ENCODE measurements at regions not wholly inside any gene's neighbourhood (a gene's known extent, or its start where the extent isn't known, plus 50 kb on each side); places are given as distances from the start of the nearest gene placed in this dataset.
"Not testable (repeated sequence)": the region's sequence is repeated elsewhere in the genome, so short reads cannot be mapped to it uniquely, and the experiment has no call there.

DNA sequence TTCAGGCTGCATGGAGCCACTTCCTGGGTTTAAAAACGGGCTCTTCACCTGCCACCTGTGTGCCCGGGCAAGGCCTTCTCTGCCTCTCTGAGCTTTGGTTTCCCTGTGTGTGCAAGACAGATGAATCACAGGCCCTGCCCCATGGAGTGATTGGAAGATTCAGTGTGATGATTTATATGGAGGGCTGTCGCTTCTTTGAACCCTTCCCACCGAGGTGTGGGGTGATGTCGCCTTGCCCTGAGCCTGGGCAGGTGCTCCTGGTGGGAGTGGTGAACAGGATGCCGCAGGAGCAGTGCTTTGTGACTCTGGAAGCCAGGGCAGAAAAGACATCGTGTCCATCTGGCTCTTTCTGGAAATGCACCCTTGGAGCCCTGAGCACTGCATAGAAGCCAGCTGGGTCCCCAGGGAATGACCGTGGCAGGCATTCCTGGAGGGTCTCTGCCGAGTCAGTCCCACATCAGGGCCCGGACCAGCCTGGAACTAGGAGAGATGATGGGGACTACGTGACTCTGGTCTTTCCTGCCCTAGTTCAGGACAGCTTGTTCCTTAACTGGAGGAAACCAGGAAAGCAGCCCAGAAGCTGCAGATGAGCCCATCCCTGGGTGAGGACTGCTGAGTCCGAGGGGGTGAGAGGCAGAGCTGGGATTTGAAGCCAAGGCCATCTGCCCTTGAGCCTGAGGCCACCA is 56.1 kb upstream of the METTL9 start:
- H3K4me3 Mint-ChIP-seq; DNase-seq (ENCODE audit: low spot score in 2 of 2); H3K27me3 Mint-ChIP-seq; H3K4me1 Mint-ChIP-seq; H3K36me3 Mint-ChIP-seq (ENCODE audit: insufficient read depth); ATAC-seq (replicated peaks; ENCODE audit: extremely low read depth, poor library complexity, severe bottlenecking); H3K27ac Mint-ChIP-seq (ENCODE audit: low read depth); H3K9me3 Mint-ChIP-seq: not testable (repeated sequence)

DNA sequence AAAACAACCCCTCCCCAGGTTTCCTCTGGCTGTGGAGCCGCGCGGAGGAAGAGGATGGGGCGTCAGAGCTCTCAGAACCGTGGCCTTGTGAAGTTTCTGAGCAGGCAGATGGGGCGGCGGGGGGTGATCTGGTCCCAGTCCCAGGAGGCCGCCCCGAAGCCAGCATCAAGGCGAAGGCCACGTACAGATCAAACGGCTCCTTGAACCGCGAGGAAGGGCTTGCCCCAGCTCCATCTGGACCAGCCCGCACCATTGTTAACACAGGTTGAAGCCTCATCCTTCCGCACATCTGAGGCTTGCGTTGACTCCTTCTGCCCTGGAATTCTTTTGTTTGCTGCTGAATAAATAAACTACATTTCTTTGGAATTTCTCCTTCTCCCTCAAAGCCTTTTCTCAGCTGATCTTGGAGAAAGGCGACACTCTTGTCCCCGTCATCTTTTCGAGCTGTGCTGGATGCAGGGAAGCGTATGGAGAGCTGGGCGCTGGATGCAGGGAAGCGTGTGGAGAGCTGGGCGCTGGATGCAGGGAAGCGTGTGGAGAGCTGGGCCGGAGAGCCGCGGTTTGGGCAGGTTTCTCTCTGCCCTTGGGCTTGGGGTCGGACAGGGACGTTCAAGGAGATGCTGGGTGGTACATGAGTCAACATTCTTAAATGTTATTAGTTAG is 53.6 kb upstream of the METTL9 start:
- not testable (repeated sequence) for ATAC-seq (replicated peaks; ENCODE audit: extremely low read depth, poor library complexity, severe bottlenecking); H3K4me1 Mint-ChIP-seq; H3K4me3 Mint-ChIP-seq; H3K27ac Mint-ChIP-seq (ENCODE audit: low read depth); H3K27me3 Mint-ChIP-seq; DNase-seq (ENCODE audit: low spot score in 2 of 2); H3K36me3 Mint-ChIP-seq (ENCODE audit: insufficient read depth); H3K9me3 Mint-ChIP-seq

DNA sequence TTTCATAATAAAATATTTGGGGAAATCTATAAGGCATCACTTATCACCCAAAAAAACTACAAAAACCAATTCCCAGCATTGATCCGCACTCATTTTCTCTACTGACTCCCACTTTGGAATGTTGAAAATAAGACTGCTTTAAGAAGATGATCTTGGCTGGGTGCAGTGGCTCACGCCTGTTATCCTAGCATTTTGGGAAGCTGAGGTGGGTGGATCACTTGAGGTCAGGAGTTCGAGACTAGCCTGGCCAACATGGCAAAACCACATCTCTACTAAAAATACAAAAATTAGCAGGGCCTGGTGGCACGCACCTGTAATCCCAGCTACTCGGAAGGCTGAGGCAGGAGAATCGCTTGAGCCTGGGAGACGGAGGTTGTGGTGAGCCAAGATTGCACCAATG is 50.0 kb upstream of the METTL9 start:
- H3K4me3 Mint-ChIP-seq; H3K27me3 Mint-ChIP-seq; DNase-seq (ENCODE audit: low spot score in 2 of 2); ATAC-seq (replicated peaks; ENCODE audit: extremely low read depth, poor library complexity, severe bottlenecking); H3K27ac Mint-ChIP-seq (ENCODE audit: low read depth); H3K4me1 Mint-ChIP-seq; H3K9me3 Mint-ChIP-seq; H3K36me3 Mint-ChIP-seq (ENCODE audit: insufficient read depth): not testable (repeated sequence)

Measured in central memory CD8-positive, alpha-beta T cell (primary cell).